Effector memory CD4-positive, alpha-beta T cell (primary cell): ENCODE measurements at regions not wholly inside any gene's neighbourhood (a gene's known extent, or its start where the extent isn't known, plus 50 kb on each side); places are given as distances from the start of the nearest gene placed in this dataset.
"Not testable (repeated sequence)": the region's sequence is repeated elsewhere in the genome, so short reads cannot be mapped to it uniquely, and the experiment has no call there.

Experiments used
- DNase-seq, 3 donors: peaks; one replicate each; pipeline ENCODE4 v3.0.0-alpha.2; 2020
- H3K27ac ChIP-seq: 2 replicates; pipeline ENCODE4 v1.7.0; 2013; ENCODE audit warnings: mild to moderate bottlenecking, low read length, moderate library complexity; ENCODE audit not compliant: insufficient read depth, poor library complexity, severe bottlenecking
- H3K27me3 ChIP-seq: replicated peaks from 2 replicates; pipeline ENCODE4 v1.7.0; 2013; ENCODE audit warnings: mild to moderate bottlenecking, low read length; ENCODE audit not compliant: insufficient read depth, control insufficient read depth, poor library complexity, severe bottlenecking
- H3K36me3 ChIP-seq: 2 replicates; pipeline ENCODE4 v1.7.0; 2013; ENCODE audit warnings: mild to moderate bottlenecking, low read length, moderate library complexity; ENCODE audit not compliant: control insufficient read depth, insufficient read depth
- H3K4me1 ChIP-seq: 2 replicates; pipeline ENCODE4 v1.7.0; 2013; ENCODE audit warnings: low read length, mild to moderate bottlenecking; ENCODE audit not compliant: control insufficient read depth, insufficient read depth, poor library complexity, severe bottlenecking
- H3K4me3 ChIP-seq: 2 replicates; pipeline ENCODE4 v1.7.0; 2013; ENCODE audit warnings: low read length, low read depth, mild to moderate bottlenecking; ENCODE audit not compliant: insufficient read depth, poor library complexity, severe bottlenecking
- H3K9me3 ChIP-seq: 2 replicates; pipeline ENCODE4 v1.7.0; 2013; ENCODE audit warnings: mild to moderate bottlenecking, low read length, moderate library complexity; ENCODE audit not compliant: control insufficient read depth

DNA sequence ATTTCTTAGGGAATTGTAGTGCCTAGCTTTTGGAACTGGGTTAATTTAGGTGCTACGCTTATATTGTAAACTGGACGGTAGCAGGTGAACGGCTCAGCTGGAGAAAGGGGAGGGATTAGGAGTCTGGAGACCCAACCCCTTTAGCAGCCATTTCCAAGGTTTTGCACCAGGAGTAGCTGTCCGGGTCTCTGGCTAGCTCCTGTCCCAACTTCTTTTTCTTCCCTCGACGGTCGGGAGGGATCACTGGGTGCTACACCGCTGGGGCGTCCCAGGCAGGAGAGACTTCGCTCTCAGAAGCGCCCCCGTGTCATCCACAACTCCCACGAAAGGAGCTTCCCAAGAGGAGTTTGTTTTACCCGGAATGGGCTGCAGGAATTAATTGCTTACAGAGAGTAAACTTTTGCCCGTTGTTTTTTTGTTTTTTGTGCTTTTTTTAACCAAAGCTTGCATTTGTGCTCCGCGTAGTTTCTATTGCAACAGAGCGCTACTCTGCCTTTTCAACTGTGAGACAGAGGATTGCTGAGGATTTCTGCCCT lies 1640.9 kb upstream of the C9orf72 start:
- H3K9me3 ChIP-seq: no peaks in the 10 kb centered on the region
- no peak overlapping the region for H3K27ac ChIP-seq
- no peak for DNase-seq
- peaks cover 2% of the 10 kb centered on the region for H3K4me1 ChIP-seq
- H3K36me3 ChIP-seq: no peaks in the 10 kb centered on the region
- peaks cover 10% of the 10 kb centered on the region for H3K27me3 ChIP-seq
- H3K4me3 ChIP-seq: no peak overlapping the region

- peaks cover 2% of the 10 kb centered on the region for H3K4me1 ChIP-seq
- DNase-seq: no peak
- no peak overlapping the region for H3K27ac ChIP-seq
- peaks cover 10% of the 10 kb centered on the region for H3K27me3 ChIP-seq
- no peaks in the 10 kb centered on the region for H3K36me3 ChIP-seq
- H3K4me3 ChIP-seq: no peak overlapping the region
- H3K9me3 ChIP-seq: no peaks in the 10 kb centered on the region
Measured at GRCh38 chr9:29214690-29215253, 1641.5 kb upstream of the C9orf72 start.

DNA sequence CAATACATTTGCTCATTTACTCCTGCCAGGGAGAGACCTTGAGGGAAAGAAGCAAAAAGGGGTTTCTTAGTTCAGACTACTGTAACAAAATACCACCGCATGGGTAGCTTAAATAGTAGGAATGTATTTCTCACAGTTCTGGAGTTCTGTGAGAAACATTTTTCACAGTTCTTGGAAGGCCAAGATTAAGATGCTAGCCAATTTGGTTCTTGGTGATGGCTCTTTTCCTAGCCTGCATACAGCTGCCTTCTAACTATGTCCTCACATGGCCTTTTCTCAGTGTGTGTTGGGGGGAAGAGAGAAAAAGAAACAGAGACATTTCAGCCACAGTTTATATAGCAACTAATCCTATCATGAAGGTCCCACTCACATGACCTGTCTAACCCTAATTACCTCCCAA lies 1644.7 kb upstream of the C9orf72 start:
- Histone ChIP-seq H3K9me3 (no peaks in the 10 kb centered on the region), H3K36me3 (no peaks in the 10 kb centered on the region), H3K4me3 (no peak overlapping the region), H3K4me1 (no peaks in the 10 kb centered on the region), H3K27ac (no peak overlapping the region), H3K27me3 (peaks cover 6% of the 10 kb centered on the region)
- DNase-seq: no peak

GRCh38 chr9:29220596-29221251 lies 1647.4 kb upstream of the C9orf72 start:
- Histone ChIP-seq H3K27ac (no peak overlapping the region), H3K27me3 (no peaks in the 10 kb centered on the region), H3K4me1 (no peaks in the 10 kb centered on the region), H3K4me3 (no peak overlapping the region), H3K36me3 (no peaks in the 10 kb centered on the region), H3K9me3 (no peaks in the 10 kb centered on the region)
- DNase-seq: no peak

GRCh38 chr9:29228558-29228957 lies 1655.3 kb upstream of the C9orf72 start:
- DNase-seq: no peak
- no peaks in the 10 kb centered on the region for H3K9me3 ChIP-seq
- H3K4me3 ChIP-seq: no peak overlapping the region
- H3K27me3 ChIP-seq: no peaks in the 10 kb centered on the region
- no peak overlapping the region for H3K27ac ChIP-seq
- H3K4me1 ChIP-seq: no peaks in the 10 kb centered on the region
- no peaks in the 10 kb centered on the region for H3K36me3 ChIP-seq

GRCh38 chr9:29230931-29231330 lies 1657.7 kb upstream of the C9orf72 start:
- H3K9me3 ChIP-seq: no peaks in the 10 kb centered on the region
- no peaks in the 10 kb centered on the region for H3K36me3 ChIP-seq
- H3K4me1 ChIP-seq: no peaks in the 10 kb centered on the region
- H3K4me3 ChIP-seq: no peak overlapping the region
- DNase-seq: no peak
- H3K27me3 ChIP-seq: no peaks in the 10 kb centered on the region
- H3K27ac ChIP-seq: no peak overlapping the region

GRCh38 chr9:29233193-29233592 lies 1659.9 kb upstream of the C9orf72 start:
- Histone ChIP-seq H3K9me3 (no peaks in the 10 kb centered on the region), H3K27ac (no peak overlapping the region), H3K4me3 (no peak overlapping the region), H3K4me1 (no peaks in the 10 kb centered on the region), H3K27me3 (no peaks in the 10 kb centered on the region), H3K36me3 (no peaks in the 10 kb centered on the region)
- no peak for DNase-seq

GRCh38 chr9:29241320-29241719 lies 1668.0 kb upstream of the C9orf72 start:
- no peaks in the 10 kb centered on the region for H3K4me1 ChIP-seq
- H3K9me3 ChIP-seq: no peaks in the 10 kb centered on the region
- no peaks in the 10 kb centered on the region for H3K27me3 ChIP-seq
- no peaks in the 10 kb centered on the region for H3K36me3 ChIP-seq
- H3K27ac ChIP-seq: no peak overlapping the region
- H3K4me3 ChIP-seq: no peak overlapping the region
- no peak for DNase-seq

- Histone ChIP-seq H3K27me3 (no peaks in the 10 kb centered on the region), H3K4me3 (no peak overlapping the region), H3K9me3 (no peaks in the 10 kb centered on the region), H3K27ac (no peak overlapping the region), H3K4me1 (no peaks in the 10 kb centered on the region), H3K36me3 (no peaks in the 10 kb centered on the region)
- DNase-seq: no peak
Measured at GRCh38 chr9:29245351-29245750, 1672.1 kb upstream of the C9orf72 start.

DNA sequence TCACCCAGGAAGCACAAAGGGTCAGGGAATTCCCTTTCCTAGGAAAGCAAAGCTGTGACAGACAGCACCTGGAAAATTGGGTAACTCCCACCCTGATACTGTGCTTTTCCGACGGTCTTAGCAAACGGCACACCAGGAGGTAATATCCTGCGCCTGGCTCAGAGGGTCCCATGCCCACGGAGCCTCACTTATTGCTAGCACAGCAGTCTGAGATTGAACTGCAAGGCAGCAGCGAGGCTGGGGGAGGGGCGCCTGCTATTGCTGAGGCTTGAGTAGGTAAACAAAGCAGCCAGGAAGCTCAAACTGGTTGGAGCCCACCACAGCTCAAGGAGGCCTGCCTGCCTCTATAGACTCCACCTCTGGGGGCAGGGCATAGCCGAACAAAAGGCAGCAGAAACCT lies 1697.1 kb upstream of the C9orf72 start:
- not testable (repeated sequence) for H3K4me3 ChIP-seq, DNase-seq, H3K36me3 ChIP-seq, H3K4me1 ChIP-seq, H3K27me3 ChIP-seq, H3K9me3 ChIP-seq, H3K27ac ChIP-seq
